ENCODE measurements at regions not wholly inside any gene's neighbourhood (a gene's known extent, or its start where the extent isn't known, plus 50 kb on each side); places are given as distances from the start of the nearest gene placed in this dataset.

DNA sequence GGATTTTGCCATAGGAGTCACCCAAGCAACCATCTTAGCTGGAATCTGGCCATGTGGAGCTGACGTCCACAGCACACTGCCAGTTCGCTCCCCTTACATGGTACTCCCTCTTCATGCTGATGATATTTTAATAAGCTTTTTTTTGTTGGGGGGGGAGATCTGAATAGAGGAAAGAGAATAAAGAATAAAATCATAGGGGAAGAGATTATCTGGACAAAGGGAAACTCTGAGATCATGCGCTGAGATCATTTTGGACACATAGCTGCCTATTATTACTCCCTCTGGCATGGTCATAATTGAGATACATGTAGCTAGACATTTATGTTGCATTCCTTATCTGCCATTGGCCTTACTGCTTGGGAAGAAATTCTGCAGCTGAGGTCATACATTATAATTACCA lies 282.7 kb downstream of the HTR7 start:
- no peak for DNase-seq (ENCODE audit: low read depth)
- no peak overlapping the region for H3K4me3 ChIP-seq (ENCODE audit: low read length)
- TF ChIP-seq, protein P1, sequence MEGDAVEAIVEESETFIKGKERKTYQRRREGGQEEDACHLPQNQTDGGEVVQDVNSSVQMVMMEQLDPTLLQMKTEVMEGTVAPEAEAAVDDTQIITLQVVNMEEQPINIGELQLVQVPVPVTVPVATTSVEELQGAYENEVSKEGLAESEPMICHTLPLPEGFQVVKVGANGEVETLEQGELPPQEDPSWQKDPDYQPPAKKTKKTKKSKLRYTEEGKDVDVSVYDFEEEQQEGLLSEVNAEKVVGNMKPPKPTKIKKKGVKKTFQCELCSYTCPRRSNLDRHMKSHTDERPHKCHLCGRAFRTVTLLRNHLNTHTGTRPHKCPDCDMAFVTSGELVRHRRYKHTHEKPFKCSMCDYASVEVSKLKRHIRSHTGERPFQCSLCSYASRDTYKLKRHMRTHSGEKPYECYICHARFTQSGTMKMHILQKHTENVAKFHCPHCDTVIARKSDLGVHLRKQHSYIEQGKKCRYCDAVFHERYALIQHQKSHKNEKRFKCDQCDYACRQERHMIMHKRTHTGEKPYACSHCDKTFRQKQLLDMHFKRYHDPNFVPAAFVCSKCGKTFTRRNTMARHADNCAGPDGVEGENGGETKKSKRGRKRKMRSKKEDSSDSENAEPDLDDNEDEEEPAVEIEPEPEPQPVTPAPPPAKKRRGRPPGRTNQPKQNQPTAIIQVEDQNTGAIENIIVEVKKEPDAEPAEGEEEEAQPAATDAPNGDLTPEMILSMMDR (conservative IDR thresholded peaks at IDR 0.05; ENCODE audit: low read length), result no peak

DNA sequence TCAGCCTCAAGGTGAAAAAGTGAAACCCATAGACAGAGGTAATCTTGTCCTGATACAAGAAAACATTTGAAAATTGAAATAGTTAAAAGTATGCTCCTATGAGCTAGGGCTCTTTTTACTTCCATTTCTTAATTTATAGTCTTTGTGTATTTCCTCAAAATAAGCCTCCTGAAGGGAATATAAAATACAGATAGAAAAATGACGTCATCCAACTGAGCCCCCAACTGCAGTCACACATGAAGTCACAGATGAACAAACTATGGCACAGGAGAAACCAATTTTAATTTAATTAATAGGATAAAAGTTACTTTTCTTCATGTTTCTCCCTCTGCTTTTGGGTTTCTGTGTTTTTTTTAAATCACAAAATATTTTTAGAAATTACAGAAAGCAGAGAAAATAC lies 280.3 kb downstream of the HTR7 start:
- H3K4me3 ChIP-seq (ENCODE audit: low read length), result no peak overlapping the region
- TF ChIP-seq, protein P1 (conservative IDR thresholded peaks at IDR 0.05; ENCODE audit: low read length), result no peak

DNA sequence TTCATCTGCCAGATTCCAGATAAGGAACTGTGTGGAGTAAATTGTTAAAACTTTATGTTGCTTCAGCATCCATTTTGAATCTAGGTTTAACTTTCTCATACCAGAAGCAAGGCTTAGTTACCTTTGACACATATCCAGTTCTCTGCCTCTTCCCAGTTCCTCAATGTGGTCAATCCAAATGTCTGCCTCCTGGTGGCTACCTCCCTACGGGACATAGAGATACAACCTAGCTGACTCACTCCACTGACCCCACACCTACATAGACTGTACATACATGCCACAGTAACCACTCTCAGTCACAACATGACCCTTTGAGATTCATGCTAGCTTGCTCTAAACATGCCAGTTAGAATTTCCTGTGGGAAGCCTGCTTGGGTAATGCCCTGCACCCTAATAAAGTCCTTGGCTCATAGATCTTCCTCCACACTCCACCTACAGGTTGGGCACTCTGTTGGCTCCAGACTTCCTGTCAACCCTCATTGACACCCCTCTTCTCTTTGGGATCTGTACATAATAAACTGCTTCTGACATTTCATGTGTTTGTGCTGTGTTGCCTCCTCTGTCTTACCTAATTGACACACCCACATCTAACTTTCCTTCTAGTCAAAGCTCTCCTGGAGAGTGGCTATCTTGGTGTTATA lies 278.1 kb downstream of the HTR7 start:
- TF ChIP-seq, protein P1 (conservative IDR thresholded peaks at IDR 0.05; ENCODE audit: low read length), result no peak
- H3K4me3 ChIP-seq (ENCODE audit: low read length), result no peak overlapping the region
- no peak for DNase-seq (ENCODE audit: low read depth)

More for the DNA sequence above, 280.3 kb downstream of the HTR7 start:
- no peak for DNase-seq (ENCODE audit: low read depth)

DNA sequence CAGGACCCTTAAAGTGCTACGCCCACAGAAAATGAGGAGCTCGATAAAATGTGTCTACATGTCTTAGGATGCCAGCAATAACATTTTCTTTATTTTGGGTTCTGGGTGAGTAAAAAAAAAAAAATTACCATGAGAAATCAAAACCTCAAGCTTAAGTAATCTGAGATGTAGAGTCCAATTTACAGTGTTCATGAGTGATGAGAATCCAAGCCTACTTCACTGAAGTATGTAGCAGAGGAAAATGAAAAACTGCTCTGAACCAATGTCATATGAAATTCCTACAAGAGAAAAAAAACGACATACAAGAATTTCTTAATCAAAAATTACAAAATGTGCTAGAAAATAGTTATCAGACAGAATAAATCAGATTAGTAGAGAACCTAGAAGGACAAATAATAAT lies 274.4 kb downstream of the HTR7 start:
- TF ChIP-seq, protein P1 (conservative IDR thresholded peaks at IDR 0.05; ENCODE audit: low read length), result no peak
- no peak overlapping the region for H3K4me3 ChIP-seq (ENCODE audit: low read length)
- DNase-seq (ENCODE audit: low read depth), result no peak

DNA sequence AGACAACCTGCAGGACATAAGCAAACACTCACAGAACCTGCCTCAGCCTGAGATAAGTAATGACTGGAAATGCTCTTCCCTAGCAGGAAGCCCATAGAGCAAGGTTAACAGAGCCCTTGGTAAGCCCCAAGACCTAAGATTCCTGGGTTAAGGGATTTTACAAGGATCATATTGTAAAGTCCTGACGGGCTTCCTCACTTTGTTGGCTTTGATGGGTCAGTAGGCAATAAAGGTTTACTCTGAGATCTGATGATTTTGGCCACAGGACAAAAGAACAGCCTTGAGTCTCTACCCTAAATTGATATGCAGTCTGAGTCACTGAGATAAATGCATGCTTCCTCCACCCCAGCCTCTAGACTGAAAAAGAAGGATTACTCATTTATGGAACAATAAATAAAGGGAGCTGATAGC lies 270.8 kb downstream of the HTR7 start:
- TF ChIP-seq, protein P1 (conservative IDR thresholded peaks at IDR 0.05; ENCODE audit: low read length), result no peak
- DNase-seq (ENCODE audit: low read depth), result no peak
- no peak overlapping the region for H3K4me3 ChIP-seq (ENCODE audit: low read length)

DNA sequence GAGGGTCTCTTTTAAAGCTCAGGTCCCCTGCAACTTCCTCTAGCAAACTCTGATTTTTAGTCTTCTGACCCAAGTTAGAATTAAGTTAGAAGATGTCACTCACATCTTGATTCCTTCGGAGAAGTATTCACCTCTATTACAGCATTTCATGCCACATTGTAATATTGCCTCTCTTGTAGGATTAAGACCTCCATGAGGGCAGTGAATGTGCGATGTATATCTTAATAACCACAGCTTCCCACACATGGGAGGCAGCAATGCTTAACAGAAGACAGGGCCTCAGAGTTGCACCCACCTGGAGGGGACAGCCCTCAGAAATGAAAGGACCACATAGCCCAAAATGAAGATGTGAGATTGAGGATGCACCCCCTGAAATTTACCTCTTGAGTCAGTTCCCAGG lies 270.3 kb downstream of the HTR7 start:
- no peak for DNase-seq (ENCODE audit: low read depth)
- TF ChIP-seq, protein P1 (conservative IDR thresholded peaks at IDR 0.05; ENCODE audit: low read length), result no peak
- H3K4me3 ChIP-seq (ENCODE audit: low read length), result no peak overlapping the region

DNA sequence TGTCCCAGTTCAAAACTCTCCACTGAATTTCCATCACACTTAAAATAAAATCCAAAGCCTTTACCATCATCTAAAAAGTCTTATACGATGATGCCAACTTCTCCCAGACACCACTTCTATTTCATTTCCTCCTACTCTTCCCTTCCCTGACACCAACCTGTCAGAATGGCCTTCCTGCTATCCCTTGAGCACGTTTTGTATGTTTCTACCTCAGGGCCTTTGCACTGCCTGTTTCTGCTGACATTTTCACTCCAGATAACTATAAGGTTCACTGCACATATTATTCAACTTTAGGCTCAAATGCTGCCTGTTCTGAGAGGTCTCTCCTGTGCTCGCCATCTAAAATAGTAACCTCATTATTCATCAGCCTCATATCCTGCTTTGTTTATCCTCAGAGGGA lies 269.6 kb downstream of the HTR7 start:
- no peak overlapping the region for H3K4me3 ChIP-seq (ENCODE audit: low read length)
- TF ChIP-seq, protein P1 (conservative IDR thresholded peaks at IDR 0.05; ENCODE audit: low read length), result no peak
- DNase-seq (ENCODE audit: low read depth), result no peak
